H1 (cell line): ENCODE measurements at regions not wholly inside any gene's neighbourhood (a gene's known extent, or its start where the extent isn't known, plus 50 kb on each side); places are given as distances from the start of the nearest gene placed in this dataset.

ENCODE experiments used
- CTCF ChIA-PET: fragments of 300-600 bp; sonication (Branson Sonifier 250); formaldehyde crosslinking; loops from one replicate; lab custom pipeline; 2021; ENCODE audit not compliant: partially characterized antibody; lab: Charles Lee
- POLR2A ChIA-PET: fragments of 300-600 bp; sonication (Branson Sonifier 250); formaldehyde crosslinking; loops from one replicate; lab custom pipeline; 2021; ENCODE audit warnings: inconsistent platforms; ENCODE audit not compliant: partially characterized antibody; lab: Charles Lee
- DNase-seq, 2 experiments: peaks; one replicate each; pipeline versions ENCODE4 v3.0.0 to v3.0.0-alpha.2; 2010 to 2022; ENCODE audit warnings: low spot score in 2 of 2, low read depth in 1 of 2, mixed read lengths in 1 of 2
- FAIRE-seq: peaks from 2 replicates; lab custom pipeline; 2011; peaks lifted over from hg19 to GRCh38; lab: Jason Lieb, UNC
- H2AFZ ChIP-seq: 2 replicates; pipeline ENCODE4 v1.8.1; 2012; ENCODE audit warnings: low read length, inconsistent platforms
- H2AK5ac ChIP-seq: 2 replicates; pipeline ENCODE4 v1.6.1; 2013; ENCODE audit warnings: low read depth, low read length
- H2BK120ac ChIP-seq: replicated peaks from 2 replicates; pipeline ENCODE3; 2013; ENCODE audit warnings: low read depth, low read length, inconsistent platforms
- H2BK12ac ChIP-seq: 2 replicates; pipeline ENCODE4 v1.6.1; 2013; ENCODE audit warnings: low read depth, low read length
- H2BK15ac ChIP-seq: 2 replicates; pipeline ENCODE4 v1.6.1; 2013; ENCODE audit warnings: low read length
- H2BK20ac ChIP-seq: 2 replicates; pipeline ENCODE4 v1.6.1; 2013; ENCODE audit warnings: low read length
- H2BK5ac ChIP-seq: 2 replicates; pipeline ENCODE4 v1.6.1; 2013; ENCODE audit warnings: low read depth, low read length
- H3K14ac ChIP-seq: 2 replicates; pipeline ENCODE4 v1.6.1; 2013; ENCODE audit warnings: inconsistent platforms; ENCODE audit not compliant: insufficient read length
- H3K18ac ChIP-seq: 2 replicates; pipeline ENCODE4 v1.6.1; 2013; ENCODE audit warnings: low read length; ENCODE audit errors: extremely low read depth
- H3K23ac ChIP-seq: 2 replicates; pipeline ENCODE4 v1.6.1; 2013; ENCODE audit warnings: inconsistent platforms; ENCODE audit not compliant: insufficient read length
- H3K23me2 ChIP-seq: 2 replicates; pipeline ENCODE4 v1.6.1; 2013; ENCODE audit warnings: low read depth, low read length
- H3K27ac ChIP-seq: 2 replicates; pipeline ENCODE4 v1.6.1; 2011; ENCODE audit warnings: low read depth, low read length, inconsistent platforms
- H3K27me3 ChIP-seq, 4 experiments: replicated peaks in 1 of 4; 1 replicate in 1 of 4; 2 replicates in 3 of 4; pipeline versions ENCODE4 v1.6.1 to v1.8.1; 2011 to 2013; ENCODE audit warnings: low read length in 3 of 4, mild to moderate bottlenecking in 3 of 4, inconsistent platforms in 2 of 4, mixed read lengths in 2 of 4, moderate library complexity in 1 of 4; ENCODE audit not compliant: control insufficient read depth in 3 of 4, insufficient read depth in 3 of 4; ENCODE audit errors: extremely low read depth in 1 of 4
- H3K36me3 ChIP-seq, 4 experiments: 2 replicates each; pipeline versions ENCODE4 v1.6.1 to v1.8.1; 2011 to 2013; ENCODE audit warnings: mild to moderate bottlenecking in 4 of 4, low read length in 3 of 4, moderate library complexity in 2 of 4, control low read depth in 1 of 4, inconsistent platforms in 1 of 4; ENCODE audit not compliant: insufficient read depth in 4 of 4, control insufficient read depth in 2 of 4
- H3K4ac ChIP-seq: replicated peaks from 2 replicates; pipeline ENCODE3; 2013; ENCODE audit warnings: low read length, low read depth, mixed read lengths, inconsistent platforms; ENCODE audit not compliant: insufficient read length
- H3K4me1 ChIP-seq, 4 experiments: replicated peaks in 1 of 4; 1 replicate in 1 of 4; 2 replicates in 3 of 4; pipeline versions ENCODE4 v1.6.1 to v1.8.1; 2011 to 2013; ENCODE audit warnings: low read length in 3 of 4, inconsistent platforms in 2 of 4, mixed read lengths in 1 of 4; ENCODE audit not compliant: insufficient read depth in 4 of 4, control insufficient read depth in 3 of 4
- H3K4me2 ChIP-seq, 2 experiments: 2 replicates each; pipeline versions ENCODE4 v1.6.1 to v1.8.1; 2011 to 2013; ENCODE audit warnings: low read depth in 2 of 2, low read length in 2 of 2, control low read depth in 1 of 2, inconsistent platforms in 1 of 2, mild to moderate bottlenecking in 1 of 2; ENCODE audit not compliant: insufficient read depth in 1 of 2
- H3K4me3 ChIP-seq, 4 experiments: fragments of 200-600, 300-600 bp in 1 of 4; sonication (generic), shearing (Covaris generic), sonication (Bioruptor Twin) in 1 of 4; 2 replicates each; pipeline versions ENCODE4 v1.5.1 to v1.8.1; 2011 to 2016; ENCODE audit warnings: low read length in 4 of 4, low read depth in 3 of 4, control low read depth in 2 of 4, inconsistent platforms in 2 of 4, mild to moderate bottlenecking in 2 of 4, mixed read lengths in 1 of 4, moderate library complexity in 1 of 4; ENCODE audit not compliant: insufficient read depth in 2 of 4; ENCODE audit errors: extremely low read depth in 1 of 4
- H3K56ac ChIP-seq: replicated peaks from 2 replicates; pipeline ENCODE3; 2013; ENCODE audit warnings: low read depth, mild to moderate bottlenecking, mixed read lengths, low read length, inconsistent platforms; ENCODE audit not compliant: insufficient read length
- H3K79me1 ChIP-seq: 2 replicates; pipeline ENCODE4 v1.6.1; 2013; ENCODE audit warnings: low read depth, low read length, control low read depth
- H3K79me2 ChIP-seq, 2 experiments: 2 replicates each; pipeline versions ENCODE4 v1.6.1 to v1.8.1; 2012 to 2013; ENCODE audit warnings: low read length in 2 of 2, mild to moderate bottlenecking in 2 of 2, inconsistent platforms in 1 of 2; ENCODE audit not compliant: insufficient read depth in 2 of 2, control insufficient read depth in 1 of 2
- H3K9ac ChIP-seq, 4 experiments: replicated peaks in 1 of 4; 1 replicate in 1 of 4; 2 replicates in 3 of 4; pipeline versions ENCODE4 v1.6.1 to v1.8.1; 2011 to 2013; ENCODE audit warnings: low read depth in 3 of 4, low read length in 3 of 4, control low read depth in 2 of 4, mild to moderate bottlenecking in 2 of 4, moderate library complexity in 2 of 4, inconsistent platforms in 1 of 4; ENCODE audit errors: extremely low read depth in 1 of 4
- H3K9me3 ChIP-seq, 2 experiments: 2 replicates each; pipeline versions ENCODE4 v1.6.1 to v1.8.1; 2012 to 2013; ENCODE audit warnings: mild to moderate bottlenecking in 2 of 2, moderate library complexity in 2 of 2, control low read depth in 1 of 2, inconsistent platforms in 1 of 2, low read depth in 1 of 2, low read length in 1 of 2, mixed read lengths in 1 of 2; ENCODE audit not compliant: insufficient read depth in 2 of 2
- H4K20me1 ChIP-seq, 2 experiments: replicated peaks in 1 of 2; 2 replicates each; pipeline versions ENCODE3 to v1.8.1; 2011 to 2013; ENCODE audit warnings: inconsistent platforms in 2 of 2, low read length in 2 of 2, mild to moderate bottlenecking in 1 of 2; ENCODE audit not compliant: insufficient read depth in 2 of 2, control insufficient read depth in 1 of 2
- H4K5ac ChIP-seq: 2 replicates; pipeline ENCODE4 v1.6.1; 2013; ENCODE audit warnings: low read length, low read depth, mixed read lengths, inconsistent platforms; ENCODE audit not compliant: insufficient read length
- H4K8ac ChIP-seq: 2 replicates; pipeline ENCODE4 v1.8.0; 2013; ENCODE audit warnings: mild to moderate bottlenecking, moderate library complexity, low read length, inconsistent platforms; ENCODE audit not compliant: insufficient read depth; ENCODE audit errors: extremely low read depth
- H4K91ac ChIP-seq: replicated peaks from 2 replicates; pipeline ENCODE3; 2013; ENCODE audit warnings: low read length, mixed read lengths, inconsistent platforms; ENCODE audit not compliant: insufficient read length
- ASH2L ChIP-seq: fragments of 200-600, 300-600 bp; sonication (generic); IDR thresholded peaks from one replicate; pipeline ENCODE4 v1.7.1; 2017; ENCODE audit warnings: low read length
- ATF3 ChIP-seq: IDR thresholded peaks from 2 replicates; pipeline ENCODE4 v1.6.1; 2011; ENCODE audit warnings: low read depth, mild to moderate bottlenecking, low read length; ENCODE audit not compliant: insufficient read depth
- CTCF ChIP-seq, 3 experiments: IDR thresholded peaks; 1 replicate in 2 of 3; 2 replicates in 1 of 3; pipeline versions ENCODE4 v1.5.1 to v1.6.1; 2011; ENCODE audit warnings: low read length in 3 of 3, mild to moderate bottlenecking in 3 of 3, inconsistent platforms in 2 of 3, low read depth in 1 of 3, moderate library complexity in 1 of 3; ENCODE audit not compliant: insufficient read depth in 1 of 3; ENCODE audit errors: control extremely low read depth in 1 of 3
- GTF2F1 ChIP-seq: IDR thresholded peaks from 2 replicates; pipeline ENCODE4 v1.6.1; 2012; ENCODE audit warnings: low read depth, low read length, improper control_type of control experiment, borderline replicate concordance
- KDM4A ChIP-seq: IDR thresholded peaks from one replicate; pipeline ENCODE4 v1.7.1; 2012; ENCODE audit warnings: low read depth, mild to moderate bottlenecking, moderate library complexity, low read length, inconsistent platforms; ENCODE audit not compliant: severe bottlenecking
- SAP30 ChIP-seq: fragments of 300-600 bp; sonication (generic); IDR thresholded peaks from 2 replicates; pipeline ENCODE4 v1.7.1; 2012; ENCODE audit warnings: low read length, moderate library complexity, mild to moderate bottlenecking, inconsistent platforms; ENCODE audit not compliant: insufficient read depth, insufficient replicate concordance
- SIN3A ChIP-seq, 2 experiments: IDR thresholded peaks in 1 of 2; conservative IDR thresholded peaks in 1 of 2; 2 replicates each; pipeline ENCODE4 v1.6.1; 2011 to 2012; ENCODE audit warnings: low read length in 2 of 2, improper control_type of control experiment in 1 of 2, low read depth in 1 of 2, mild to moderate bottlenecking in 1 of 2
- TBP ChIP-seq: IDR thresholded peaks from 2 replicates; pipeline ENCODE4 v1.6.1; 2011; ENCODE audit warnings: low read depth, low read length, improper control_type of control experiment
- WGBS, 2 experiments: shearing (Covaris generic) in 1 of 2; methylation state at CpG; one replicate each; pipeline versions ENCODE4 v1.1.6 to v1.1.7; 2013 to 2015; ENCODE audit warnings: low lambda C conversion rate in 2 of 2, mixed read lengths in 2 of 2, inconsistent platforms in 1 of 2, low coverage in 1 of 2, missing lambda C conversion rate in 1 of 2; ENCODE audit not compliant: insufficient replicate concordance in 2 of 2, insufficient coverage in 1 of 2, insufficient read length in 1 of 2; ENCODE audit errors: extremely low coverage in 1 of 2, missing lambda C conversion rate in 1 of 2; 5-methylcytosine and 5-hydroxymethylcytosine counted together

GRCh38 chr1:165112260-165112659 is 244.3 kb downstream of the LMX1A start:
- CTCF ChIA-PET = interaction anchor here (0.5 to 3.2 kb wide), 5 partner anchors 20 to 257 kb away, joined by 3 to 19 read pairs (median 5); no protein-coding TSS in a partner anchor
- no peaks in the 10 kb centered on the region for H3K79me2 ChIP-seq
- 93% methylated on average over 7 of the region's 7 CpGs; no CpG with 5 or more reads in 1 of the 2 experiments for WGBS, 2 experiments
- no peak overlapping the region for H3K4me2 ChIP-seq
- POLR2A ChIA-PET = interaction anchor here (0.6 kb wide), 1 partner anchor 727 kb away, joined by 3 read pairs; no protein-coding TSS in a partner anchor
- H2BK15ac ChIP-seq = no peak overlapping the region
- H3K79me1 ChIP-seq = no peaks in the 10 kb centered on the region
- H3K14ac ChIP-seq = no peak overlapping the region
- H3K23me2 ChIP-seq = peaks cover 4% of the 10 kb centered on the region; the same call in 1 of the 2 replicates
- H4K20me1 ChIP-seq = peaks cover 0 to 2% of the 10 kb centered on the region in 2 experiments
- H3K9ac ChIP-seq = no peak overlapping the region
- no peak overlapping the region for H2BK20ac ChIP-seq
- TF ChIP-seq TBP (no peak), SIN3A (conservative IDR thresholded peaks at IDR 0.05 in 1 of 2, IDR thresholded peaks at IDR 0.05 in 1 of 2; ENCODE audit: low read depth in 1 of 2, low read length in 2 of 2) (no peak), CTCF (IDR thresholded peaks at IDR 0.05; ENCODE audit: control extremely low read depth in 1 of 3, insufficient read depth in 1 of 3, low read depth in 1 of 3, low read length in 3 of 3) (no peak), ATF3 (no peak), KDM4A (no peak), ASH2L (no peak), SAP30 (no peak), GTF2F1 (no peak)
- H3K27ac ChIP-seq = no peak overlapping the region
- no peak overlapping the region for H4K8ac ChIP-seq
- no peak overlapping the region for H3K4ac ChIP-seq
- no peak overlapping the region for H2AFZ ChIP-seq
- no peak overlapping the region for H4K5ac ChIP-seq
- DNase-seq = no peak
- H3K4me3 ChIP-seq = no peak overlapping the region
- H3K18ac ChIP-seq = no peak overlapping the region
- H3K27me3 ChIP-seq = peaks cover 9 to 24% (median 12%) of the 10 kb centered on the region in 4 experiments
- no peak overlapping the region for H2BK12ac ChIP-seq
- H2AK5ac ChIP-seq = no peak overlapping the region
- peaks cover 0 to 5% (median 4%) of the 10 kb centered on the region in 4 experiments; a peak in 5 of 7 replicates for H3K4me1 ChIP-seq
- no peak overlapping the region for H3K56ac ChIP-seq
- H3K36me3 ChIP-seq = no peaks in the 10 kb centered on the region
- no peaks in the 10 kb centered on the region for H3K9me3 ChIP-seq
- FAIRE-seq = no peak
- no peak overlapping the region for H3K23ac ChIP-seq
- H2BK5ac ChIP-seq = no peak overlapping the region
- H2BK120ac ChIP-seq = no peak overlapping the region
- no peak overlapping the region for H4K91ac ChIP-seq
